Transverse colon (tissue), 4 donors: ENCODE measurements at regions not wholly inside any gene's neighbourhood (a gene's known extent, or its start where the extent isn't known, plus 50 kb on each side); places are given as distances from the start of the nearest gene placed in this dataset.

Experiments used
- DNase-seq: peaks from one replicate; pipeline ENCODE4 v3.0.0-alpha.2; 2019
- H3K27ac ChIP-seq, 4 donors: fragments of 200-600 bp; sonication (generic); 2 replicates each; pipeline ENCODE4 v1.5.1; 2016 to 2018; ENCODE audit warnings: inconsistent platforms in 4 of 4
- H3K27me3 ChIP-seq: fragments of 200-600 bp; sonication (generic); 2 replicates; pipeline ENCODE4 v1.5.1; 2017; ENCODE audit warnings: inconsistent platforms
- H3K36me3 ChIP-seq, 4 donors: fragments of 200-600 bp; sonication (generic); 2 replicates each; pipeline ENCODE4 v1.5.1; 2017 to 2019; ENCODE audit warnings: inconsistent platforms in 4 of 4
- H3K4me1 ChIP-seq, 4 donors: fragments of 200-600 bp; sonication (generic); 2 replicates each; pipeline ENCODE4 v1.5.1; 2017 to 2020; ENCODE audit warnings: inconsistent platforms in 4 of 4
- H3K4me3 ChIP-seq, 4 donors: fragments of 200-600 bp; sonication (generic); 1 replicate in 1 of 4; 2 replicates in 3 of 4; pipeline versions ENCODE4 v1.5.1 to v1.6.1; 2017 to 2019; ENCODE audit warnings: inconsistent platforms in 4 of 4
- H3K9me3 ChIP-seq, 2 donors: fragments of 200-600 bp; sonication (generic); 2 replicates each; pipeline ENCODE4 v1.5.1; 2017 to 2019; ENCODE audit warnings: inconsistent platforms in 2 of 2
- CTCF ChIP-seq, 5 experiments: fragments of 200-600 bp in 3 of 5; fragments of 450-650 bp in 2 of 5; sonication (generic) in 3 of 5; IDR thresholded peaks; 1 replicate in 2 of 5; 2 replicates in 3 of 5; pipeline ENCODE4 v1.5.1; 2016 to 2017; ENCODE audit warnings: antibody characterized with exemption in 5 of 5, inconsistent platforms in 3 of 5, mild to moderate bottlenecking in 2 of 5, moderate library complexity in 1 of 5
- EP300 ChIP-seq: sonication (generic); formaldehyde crosslinking; IDR thresholded peaks from one replicate; pipeline ENCODE4 v1.6.1; 2017; ENCODE audit warnings: antibody characterized with exemption, low read depth
- POLR2A ChIP-seq: fragments of 450-650 bp; IDR thresholded peaks from one replicate; pipeline ENCODE4 v1.6.1; 2016; ENCODE audit warnings: antibody characterized with exemption, mild to moderate bottlenecking, moderate library complexity
- POLR2AphosphoS5 ChIP-seq, 3 donors: sonication (generic); formaldehyde crosslinking; IDR thresholded peaks; one replicate each; pipeline ENCODE4 v1.6.1; 2016; ENCODE audit warnings: antibody characterized with exemption in 3 of 3
- WGBS, 2 donors: methylation state at CpG; one replicate each; pipeline ENCODE4 v1.1.5; 2018; ENCODE audit warnings: low coverage in 1 of 2; 5-methylcytosine and 5-hydroxymethylcytosine counted together
- in situ Hi-C, 4 donors: fragments of 200-750 bp; cut with MboI; loops; one replicate each; pipeline versions ENCODE4 v1.15.0 to v1.15.1; 2017; ENCODE audit warnings: low sequenced_read_pairs in 3 of 4, low pct_ligation_motif_present in 1 of 4, low pct_unique_long_range_greater_than_20kb in 1 of 4
- intact Hi-C: fragments of 100-400 bp; cut with DNase I; formaldehyde crosslinking; loops from one replicate; pipeline ENCODE4 v1.15.1; 2023; ENCODE audit warnings: low total_unique reads

- in situ Hi-C loops (no loop called here), intact Hi-C loops (no loop called here)
- Histone ChIP-seq H3K36me3 (no peaks in the 10 kb centered on the region), H3K27ac (no peak overlapping the region), H3K27me3 (no peaks in the 10 kb centered on the region), H3K9me3 (no peaks in the 10 kb centered on the region), H3K4me1 (no peaks in the 10 kb centered on the region), H3K4me3 (no peak overlapping the region)
- DNase-seq: no peak
- WGBS, 2 donors: 78 to 80% methylated on average over 1 of the region's 1 CpG
- no peak for TF ChIP-seq CTCF (IDR thresholded peaks at IDR 0.05)
- TF ChIP-seq POLR2A: no peak
- TF ChIP-seq POLR2AphosphoS5 (IDR thresholded peaks at IDR 0.05): no peak
- no peak for TF ChIP-seq EP300
Observed at GRCh38 chr5:144680711-144681110, 510.0 kb downstream of the KCTD16 start.

GRCh38 chr5:144671066-144671465, 500.4 kb downstream of the KCTD16 start:
- Histone ChIP-seq H3K9me3 (no peaks in the 10 kb centered on the region), H3K27ac (no peak overlapping the region), H3K4me1 (no peaks in the 10 kb centered on the region), H3K4me3 (no peak overlapping the region), H3K27me3 (no peaks in the 10 kb centered on the region), H3K36me3 (no peaks in the 10 kb centered on the region)
- DNase-seq: no peak
- in situ Hi-C loops (no loop called here), intact Hi-C loops (no loop called here)
- WGBS, 2 donors: 86 to 91% methylated on average over 1 of the region's 1 CpG
- no peak for TF ChIP-seq POLR2AphosphoS5 (IDR thresholded peaks at IDR 0.05)

- TF ChIP-seq POLR2A: no peak
- no peak for TF ChIP-seq POLR2AphosphoS5 (IDR thresholded peaks at IDR 0.05)
- no peak for TF ChIP-seq EP300
- no peak for TF ChIP-seq CTCF (IDR thresholded peaks at IDR 0.05)
- H3K27me3 ChIP-seq: no peaks in the 10 kb centered on the region
- in situ Hi-C loops: no loop called here
- intact Hi-C loops: no loop called here
- WGBS, 2 donors: 67 to 72% methylated on average over 2 of the region's 2 CpGs
- H3K27ac ChIP-seq: no peak overlapping the region
- DNase-seq: no peak
- H3K4me3 ChIP-seq: no peak overlapping the region
- H3K9me3 ChIP-seq: no peaks in the 10 kb centered on the region
- no peaks in the 10 kb centered on the region for H3K4me1 ChIP-seq
- H3K36me3 ChIP-seq: no peaks in the 10 kb centered on the region
Observed at GRCh38 chr5:144659634-144660227, 489.1 kb downstream of the KCTD16 start.

GRCh38 chr5:144644317-144644716, 473.6 kb downstream of the KCTD16 start:
- WGBS, 2 donors: 80 to 82% methylated on average over 3 of the region's 3 CpGs
- intact Hi-C loops (no loop called here), in situ Hi-C loops (no loop called here)
- no peak for DNase-seq
- TF ChIP-seq POLR2A (no peak), EP300 (no peak), POLR2AphosphoS5 (IDR thresholded peaks at IDR 0.05) (no peak), CTCF (IDR thresholded peaks at IDR 0.05) (no peak)
- Histone ChIP-seq H3K9me3 (no peaks in the 10 kb centered on the region), H3K4me3 (no peak overlapping the region), H3K27me3 (no peaks in the 10 kb centered on the region), H3K36me3 (no peaks in the 10 kb centered on the region), H3K4me1 (no peaks in the 10 kb centered on the region), H3K27ac (no peak overlapping the region)

GRCh38 chr5:144638787-144639186, 468.1 kb downstream of the KCTD16 start:
- Histone ChIP-seq H3K9me3 (peaks cover 7 to 10% of the 10 kb centered on the region in 2 donors), H3K4me3 (no peak overlapping the region), H3K27me3 (no peaks in the 10 kb centered on the region), H3K36me3 (no peaks in the 10 kb centered on the region), H3K27ac (no peak overlapping the region), H3K4me1 (no peaks in the 10 kb centered on the region)
- TF ChIP-seq CTCF (IDR thresholded peaks at IDR 0.05): no peak
- TF ChIP-seq POLR2A: no peak
- no peak for TF ChIP-seq POLR2AphosphoS5 (IDR thresholded peaks at IDR 0.05)
- no peak for TF ChIP-seq EP300
- in situ Hi-C loops: no loop called here
- no peak for DNase-seq
- 72 to 75% methylated on average over 2 of the region's 2 CpGs for WGBS, 2 donors
- intact Hi-C loops: no loop called here
